Esophagus mucosa (tissue), 1 donor: ENCODE measurements at regions not wholly inside any gene's neighbourhood (a gene's known extent, or its start where the extent isn't known, plus 50 kb on each side); places are given as distances from the start of the nearest gene placed in this dataset.

Experiments
- ATAC-seq: fragments of 200-7000 bp; cut with Tn5 transposase; one replicate; pipeline ENCODE4 v1.9.1; 2020
- donor health status: DM: yes; HTN: yes; CAD: no.

DNA sequence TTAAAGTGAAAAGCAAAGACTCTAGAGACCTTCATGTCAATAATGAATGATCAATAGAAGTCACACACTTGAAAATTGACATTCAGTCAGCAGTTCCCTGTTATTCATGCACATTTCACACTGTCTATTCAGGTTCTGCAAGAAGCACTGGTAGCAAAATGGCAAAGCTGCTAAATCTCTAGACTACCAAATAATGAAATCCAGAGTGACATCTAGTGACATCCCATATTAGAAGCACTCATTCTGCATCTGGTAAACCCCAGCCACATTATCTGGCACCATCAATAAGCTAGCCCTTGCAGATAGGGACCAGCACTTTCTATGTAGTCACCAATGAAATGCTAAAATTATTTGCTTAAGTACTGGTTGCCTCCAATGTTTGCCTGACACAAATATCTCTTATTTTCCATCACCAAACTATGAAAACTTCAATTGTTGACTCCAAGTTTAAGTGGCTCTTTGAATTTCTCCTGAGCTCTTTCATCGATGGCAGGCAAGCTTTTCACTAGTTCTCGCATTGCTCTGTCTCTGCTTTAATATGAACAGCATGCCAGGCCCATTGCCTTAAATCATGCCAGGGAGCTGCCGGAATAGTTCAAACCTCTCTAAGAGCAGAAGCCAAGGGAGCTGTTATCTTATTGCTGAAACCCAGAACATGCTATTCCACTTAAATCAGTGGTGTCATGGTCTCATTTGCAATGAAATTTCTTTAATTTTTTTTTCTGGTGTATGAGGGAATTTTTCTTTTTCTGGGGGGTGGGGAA lies 409.9 kb downstream of the MZT1 start:
- ATAC-seq, result no peak

DNA sequence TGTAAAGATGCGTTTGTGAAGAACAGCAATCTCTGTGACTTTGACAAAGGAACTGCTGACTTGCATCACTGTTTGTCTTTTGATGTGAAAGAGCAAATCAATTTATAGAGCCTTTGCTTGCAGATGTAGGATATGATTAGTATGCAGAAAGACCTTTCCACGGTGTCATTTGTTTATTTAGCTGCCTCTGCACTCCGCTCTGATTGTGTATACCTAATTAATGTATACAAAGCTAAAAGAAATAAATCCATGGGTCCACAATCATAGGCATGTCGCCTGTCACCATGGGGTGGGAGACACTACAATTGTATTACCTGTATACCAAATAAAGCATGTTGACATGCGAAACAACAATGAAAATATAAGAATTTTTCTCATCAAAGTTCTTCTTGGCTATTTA lies 410.7 kb downstream of the MZT1 start:
- no peak for ATAC-seq

DNA sequence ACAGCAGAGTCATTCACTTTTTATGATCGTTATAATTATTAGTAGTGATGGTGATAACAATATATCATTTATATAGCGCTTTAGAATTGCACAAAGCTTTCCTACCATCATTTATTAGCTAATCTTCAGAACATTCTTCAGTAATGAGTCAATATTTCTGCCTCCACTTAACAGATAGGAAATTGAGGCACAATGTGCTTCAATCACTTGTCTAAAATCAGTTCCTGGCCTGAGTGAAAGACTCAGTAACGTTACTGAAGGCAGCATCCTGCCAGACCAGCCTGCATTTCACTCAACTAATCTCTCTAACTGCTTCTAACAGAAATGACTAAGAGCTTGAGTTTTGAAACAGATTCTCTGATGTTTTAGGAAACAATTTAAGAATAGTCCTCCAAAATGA lies 412.1 kb downstream of the MZT1 start:
- no peak for ATAC-seq

DNA sequence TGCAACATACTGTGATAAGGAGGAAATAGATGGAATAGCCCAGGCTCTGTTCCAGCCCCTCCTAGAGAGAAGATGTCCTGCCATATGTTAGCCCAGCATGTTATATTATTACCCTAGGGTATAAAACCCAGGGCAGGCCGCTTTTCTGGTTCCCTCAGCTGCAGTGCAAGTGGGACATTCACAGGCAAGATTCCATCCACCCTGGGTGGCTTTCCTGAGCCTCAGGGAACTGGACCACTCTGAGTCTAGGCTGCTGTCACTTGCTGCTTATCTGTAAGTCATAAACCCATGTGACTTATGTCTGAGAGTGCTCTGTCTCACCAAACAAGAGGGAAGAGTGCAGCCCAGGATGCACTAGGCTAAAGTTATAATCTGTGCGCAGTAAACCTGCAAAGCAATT lies 413.2 kb downstream of the MZT1 start:
- ATAC-seq, result no peak

DNA sequence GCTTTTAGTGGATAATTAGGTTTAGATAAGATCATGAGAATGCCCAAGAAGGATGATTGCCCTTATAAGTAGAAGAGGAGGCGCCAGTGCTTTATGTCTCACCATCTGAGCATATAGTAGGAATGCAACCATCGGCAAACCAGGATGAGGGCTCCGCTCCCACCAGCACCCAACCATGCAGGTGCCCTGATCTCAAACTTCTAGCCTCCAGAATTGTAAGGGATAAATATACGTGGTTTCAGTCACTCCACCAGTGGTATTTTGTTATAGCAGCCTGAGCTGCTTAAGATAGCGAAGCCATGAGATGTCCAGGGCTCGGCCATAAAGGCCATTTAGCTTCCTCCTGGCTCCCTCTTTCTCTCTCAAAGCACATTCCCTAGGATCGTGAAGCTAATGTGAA lies 413.9 kb downstream of the MZT1 start:
- no peak for ATAC-seq

DNA sequence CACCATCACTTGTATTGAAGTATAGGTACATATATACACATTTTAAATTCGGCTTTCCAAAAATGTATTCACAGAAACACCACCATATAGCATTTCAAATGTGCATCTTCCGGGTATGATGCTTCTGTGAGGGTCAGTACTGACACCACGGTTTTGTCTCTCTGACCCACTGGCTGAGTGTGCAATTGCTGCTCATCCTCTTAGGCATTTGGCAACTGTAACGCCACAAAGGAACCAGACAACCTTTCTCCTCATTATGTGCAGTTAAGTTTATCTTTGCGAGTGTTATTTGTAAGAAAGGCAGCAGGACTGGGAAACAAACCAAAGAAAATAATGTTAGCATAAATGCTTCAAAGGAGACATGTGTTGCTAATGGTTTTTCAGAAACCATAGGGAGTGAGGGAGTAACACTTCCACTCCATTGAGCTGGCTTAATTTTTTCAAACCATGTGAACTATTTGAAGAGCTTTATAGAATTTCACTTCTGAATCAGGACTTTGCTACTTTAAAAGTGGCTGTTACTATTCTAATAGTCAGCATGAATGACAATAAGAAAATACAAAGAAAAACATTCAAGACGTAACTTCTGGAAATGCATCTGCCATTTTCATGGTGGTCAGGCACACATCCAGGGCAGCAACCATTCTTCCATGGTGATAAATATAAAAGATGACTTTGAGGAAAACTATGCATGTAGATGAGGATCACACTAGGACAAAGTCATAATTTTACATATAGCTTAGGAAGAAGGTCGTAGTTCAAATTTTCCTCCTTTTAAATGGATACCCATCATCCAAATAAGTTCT lies 423.3 kb downstream of the MZT1 start:
- no peak for ATAC-seq

DNA sequence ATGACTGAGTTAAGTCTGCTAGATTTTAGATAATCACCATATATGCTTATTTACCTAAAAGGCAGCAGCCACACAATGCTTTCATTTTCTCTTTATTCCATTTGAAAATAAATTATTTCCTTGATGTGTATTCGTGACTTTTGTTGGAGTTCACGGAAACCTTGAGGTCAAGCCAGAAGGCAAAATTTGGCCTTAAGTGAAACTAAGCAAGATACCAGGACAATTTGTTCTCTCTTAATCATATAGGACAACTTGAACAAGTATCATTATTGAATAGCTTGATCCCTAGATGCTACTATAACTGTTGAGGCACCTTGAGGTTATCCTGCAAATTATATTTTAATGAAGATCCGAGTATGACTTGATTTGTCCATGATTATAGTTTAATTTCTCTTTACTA lies 429.2 kb upstream of the DACH1 start:
- ATAC-seq, result no peak

DNA sequence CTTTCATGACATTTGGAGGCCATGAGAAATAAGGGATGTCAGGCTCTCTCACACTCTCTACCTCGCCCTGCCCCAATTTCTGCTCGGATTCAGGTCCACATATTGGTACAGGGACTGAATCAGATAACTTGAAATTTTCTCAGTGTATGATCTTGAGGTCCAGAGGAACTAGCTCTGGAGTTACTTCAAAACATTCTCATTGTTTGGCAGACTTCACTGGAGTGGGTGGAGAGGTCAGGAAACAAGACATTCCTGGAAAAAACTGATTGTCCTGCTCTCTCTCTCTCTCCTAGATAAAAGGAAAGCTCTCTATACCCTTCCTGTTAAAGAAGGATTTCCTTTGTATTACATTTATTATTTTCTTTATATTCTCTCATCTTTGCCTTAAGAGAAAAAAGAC lies 428.1 kb upstream of the DACH1 start:
- no peak for ATAC-seq

DNA sequence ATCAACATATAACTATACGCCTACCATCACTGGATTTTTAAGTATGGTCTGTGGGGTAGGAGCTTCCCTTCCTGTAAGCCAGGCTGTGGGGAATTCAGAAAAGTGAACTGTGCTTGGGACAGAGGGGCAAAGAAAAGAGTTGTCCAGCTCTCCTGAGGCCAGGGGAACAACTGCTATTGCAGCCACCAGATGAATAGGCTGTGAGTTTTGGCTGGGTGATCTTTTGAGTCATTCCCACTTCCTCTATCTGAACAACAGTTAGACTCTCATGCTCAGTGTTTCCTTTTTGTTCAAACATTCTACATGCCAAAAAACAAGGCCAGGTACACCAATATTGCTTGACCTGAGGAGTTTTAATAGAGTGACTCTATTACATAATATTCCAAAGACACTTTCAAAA lies 426.2 kb upstream of the DACH1 start:
- no peak for ATAC-seq

DNA sequence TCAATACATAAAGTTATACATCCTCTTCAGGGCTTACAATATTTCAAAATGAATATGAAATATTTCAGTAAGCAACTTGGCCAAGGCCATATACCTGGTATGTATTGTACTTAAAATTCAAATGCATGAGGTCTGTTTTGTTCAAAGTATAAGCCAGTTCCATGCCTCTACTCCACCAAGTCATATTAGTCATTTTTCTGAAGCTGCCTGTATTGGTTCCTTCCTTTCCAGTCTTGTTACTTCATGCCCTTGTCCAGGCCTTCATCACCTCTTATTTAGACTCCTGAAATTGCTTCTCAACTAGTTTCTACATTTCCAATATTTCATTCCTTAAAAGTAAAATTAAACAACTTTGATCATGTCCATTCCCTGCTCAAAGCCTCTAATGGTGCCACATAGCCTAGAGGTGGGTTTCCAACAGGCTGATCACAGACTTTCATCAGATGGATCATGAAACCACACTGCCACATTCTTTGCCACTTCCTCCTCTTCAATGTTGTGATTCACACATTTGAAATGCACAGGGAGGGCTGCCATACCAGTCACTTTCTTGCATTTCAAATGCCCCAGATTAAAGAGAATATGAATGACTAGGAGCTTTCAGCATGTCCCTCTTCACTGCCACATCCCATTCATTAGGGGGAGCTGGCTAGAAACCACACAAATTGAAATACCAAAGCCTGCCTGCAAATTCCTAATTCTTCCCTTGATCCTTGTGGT lies 424.1 kb upstream of the DACH1 start:
- no peak for ATAC-seq

DNA sequence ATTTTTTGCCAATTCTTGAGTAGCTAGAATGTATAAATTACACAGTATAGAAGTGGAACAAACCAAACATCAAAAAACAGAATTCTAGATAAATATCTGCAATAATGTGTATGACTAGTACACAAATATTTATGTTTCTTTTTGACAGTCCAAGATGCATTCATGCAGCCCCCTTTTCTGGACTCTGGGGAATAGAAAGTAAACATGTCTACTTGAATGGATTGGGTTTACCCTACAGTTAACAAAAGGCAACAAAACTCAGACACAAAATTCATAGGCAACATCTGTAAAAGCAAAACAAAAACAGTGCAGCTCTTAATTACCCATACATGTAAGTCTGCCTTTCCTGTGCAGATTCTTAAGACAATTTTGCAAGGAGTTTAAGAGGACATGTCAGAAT lies 419.4 kb upstream of the DACH1 start:
- no peak for ATAC-seq

DNA sequence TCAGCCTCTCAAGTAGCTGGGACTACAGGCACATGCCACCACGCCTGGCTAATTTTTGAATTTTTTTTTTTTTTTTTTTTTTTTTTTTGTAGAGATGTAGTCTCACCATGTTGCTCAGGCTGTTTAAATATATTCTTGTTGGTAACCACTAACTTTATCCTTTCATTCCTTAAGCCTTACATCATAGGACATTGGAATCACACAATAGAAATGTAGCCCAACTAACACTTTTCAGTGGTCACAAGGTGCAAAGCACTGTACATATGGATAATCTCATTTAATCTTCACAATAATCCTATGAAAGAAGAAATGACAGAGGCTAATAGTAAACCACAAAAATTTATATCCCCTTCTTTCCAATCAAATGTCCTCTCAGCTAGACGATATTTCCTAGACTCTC lies 417.8 kb upstream of the DACH1 start:
- ATAC-seq, result no peak

DNA sequence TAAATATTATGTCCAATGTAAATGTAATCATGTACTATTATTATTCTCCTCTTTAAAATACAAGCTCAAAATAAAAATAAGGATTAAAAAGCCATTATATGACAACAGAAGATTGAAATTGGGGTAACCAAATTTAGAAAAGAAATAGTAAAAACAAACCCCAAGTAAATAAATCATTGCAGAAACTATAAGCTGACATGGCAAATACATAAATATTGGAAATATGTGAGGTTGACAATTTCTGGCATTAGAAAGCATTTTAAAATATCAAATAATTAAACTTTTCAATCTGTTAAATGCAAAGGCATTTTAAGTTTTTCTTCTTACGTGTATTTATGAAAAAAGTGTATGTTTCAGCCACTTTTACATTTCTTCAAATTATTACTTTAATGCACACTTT lies 394.7 kb upstream of the DACH1 start:
- ATAC-seq, result no peak

DNA sequence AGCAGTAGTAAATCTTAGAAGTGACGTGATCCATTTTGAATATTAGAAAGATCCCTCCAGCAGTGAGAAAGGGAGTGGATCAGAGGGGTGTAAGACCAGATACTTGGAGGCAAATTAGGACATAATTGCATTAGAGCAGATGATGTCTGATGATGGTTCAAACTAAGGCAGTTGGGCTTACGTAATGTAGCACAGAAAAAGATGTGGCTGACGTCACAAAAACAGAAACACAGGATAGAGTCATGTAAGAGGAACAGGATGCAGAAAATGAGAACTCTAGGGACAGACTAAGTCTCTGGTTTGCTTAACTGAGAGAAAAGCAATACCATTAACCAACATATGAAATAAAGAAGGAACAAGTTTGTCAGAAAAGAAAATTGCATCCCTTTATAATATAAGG lies 392.5 kb upstream of the DACH1 start:
- ATAC-seq, result no peak

DNA sequence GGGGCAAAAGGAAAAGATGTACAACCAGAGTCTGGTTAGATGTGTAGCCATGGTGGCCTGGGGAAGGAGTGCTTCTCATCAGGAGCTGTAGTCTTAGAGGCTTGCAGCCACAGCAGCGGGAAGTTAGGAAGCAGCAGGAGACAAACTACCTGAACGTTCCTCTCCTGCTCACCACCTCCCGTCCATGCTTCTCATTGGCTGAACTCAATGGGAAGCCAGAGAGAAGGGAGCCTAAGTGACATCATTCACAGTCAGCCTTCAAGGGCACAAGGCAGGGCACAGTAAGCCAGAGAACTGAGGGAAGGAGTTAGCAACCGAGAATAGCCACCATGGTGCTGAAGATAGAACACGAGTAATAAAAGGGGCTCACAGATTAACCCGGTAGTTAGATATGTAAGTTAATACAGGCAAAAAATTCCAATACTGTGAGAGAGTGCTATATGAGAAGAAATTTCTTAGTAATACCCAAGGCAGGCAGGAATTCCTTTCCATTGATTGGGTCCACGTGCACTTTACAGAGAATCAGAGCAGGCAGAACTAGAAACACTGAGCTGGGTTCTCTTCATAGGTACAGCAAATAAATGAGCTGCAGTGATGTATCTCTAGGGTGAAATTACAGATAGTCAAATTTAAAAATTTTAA lies 391.5 kb upstream of the DACH1 start:
- no peak for ATAC-seq

DNA sequence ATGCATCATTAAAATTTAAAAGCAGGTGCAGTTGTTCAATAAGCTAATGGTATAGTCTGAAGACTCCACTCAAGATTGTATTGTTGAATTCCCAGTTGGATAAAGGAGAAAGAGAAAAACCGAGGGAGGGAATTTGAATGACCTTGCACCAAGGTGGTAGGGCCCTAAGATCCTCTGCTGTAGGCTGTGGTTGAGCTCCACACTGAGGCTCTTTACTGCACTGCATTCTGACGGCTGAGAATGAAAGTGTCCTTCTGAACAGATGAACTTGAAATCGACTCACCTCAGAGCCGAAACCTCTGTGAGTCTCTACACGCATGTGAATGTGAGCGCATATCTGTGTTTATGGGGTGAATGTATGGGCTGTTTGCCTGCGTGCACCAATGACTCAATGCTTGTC lies 388.9 kb upstream of the DACH1 start:
- peak; percentile 74 for ATAC-seq

DNA sequence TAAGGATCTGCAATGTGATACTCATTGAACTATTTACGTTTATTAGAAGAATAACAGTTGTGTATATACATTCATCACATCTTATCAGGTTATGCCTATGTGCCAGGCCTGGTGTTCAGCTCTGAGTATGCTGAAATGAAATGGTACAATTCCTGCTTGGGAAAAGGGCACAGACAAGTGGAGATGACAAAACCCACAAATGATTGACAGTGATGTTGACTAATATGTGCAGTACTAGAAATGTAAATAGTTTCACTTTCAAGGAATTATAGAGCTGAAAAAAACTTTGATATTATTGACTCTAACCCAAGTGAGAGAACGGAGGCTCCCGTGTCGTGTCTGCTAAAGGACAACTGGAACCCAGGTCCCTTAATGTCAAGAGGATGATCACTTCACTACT lies 386.8 kb upstream of the DACH1 start:
- ATAC-seq, result no peak

DNA sequence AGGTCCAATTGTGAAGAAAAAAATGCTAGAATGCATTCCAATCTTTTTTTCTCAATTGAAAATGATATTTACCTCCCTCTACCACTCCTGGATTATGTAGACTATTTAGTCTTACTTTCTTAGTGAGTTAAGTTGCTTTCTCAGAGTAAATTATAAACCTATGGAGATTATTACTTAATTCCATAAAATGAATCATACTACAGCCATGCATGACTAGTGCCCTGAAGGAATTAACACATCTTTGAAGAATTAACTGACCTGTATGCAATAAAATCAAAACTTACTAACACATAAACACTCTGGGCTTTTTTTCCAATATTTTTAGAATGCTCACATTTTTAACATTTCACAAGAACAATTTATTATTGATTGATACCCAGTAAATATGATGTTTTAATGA lies 379.4 kb upstream of the DACH1 start:
- ATAC-seq, result peak; percentile 47

DNA sequence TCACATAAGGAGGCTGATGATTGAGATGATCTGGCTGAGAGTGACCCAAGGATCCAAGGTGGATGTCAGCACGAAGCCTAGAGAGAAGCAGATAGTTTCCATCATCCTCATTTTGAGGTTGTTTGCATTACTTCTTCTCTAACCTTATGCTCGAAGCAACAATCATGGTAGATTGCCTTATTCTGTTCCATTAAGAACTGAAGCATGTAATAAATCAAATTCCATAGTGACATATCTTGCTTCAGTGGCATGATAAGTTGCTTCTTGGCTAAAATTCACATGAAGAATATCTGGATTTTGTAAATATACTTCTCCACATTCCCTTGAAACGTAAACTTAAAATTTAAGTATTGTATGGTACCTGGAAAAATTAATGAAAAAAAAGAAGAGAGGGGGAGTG lies 377.8 kb upstream of the DACH1 start:
- ATAC-seq, result no peak

DNA sequence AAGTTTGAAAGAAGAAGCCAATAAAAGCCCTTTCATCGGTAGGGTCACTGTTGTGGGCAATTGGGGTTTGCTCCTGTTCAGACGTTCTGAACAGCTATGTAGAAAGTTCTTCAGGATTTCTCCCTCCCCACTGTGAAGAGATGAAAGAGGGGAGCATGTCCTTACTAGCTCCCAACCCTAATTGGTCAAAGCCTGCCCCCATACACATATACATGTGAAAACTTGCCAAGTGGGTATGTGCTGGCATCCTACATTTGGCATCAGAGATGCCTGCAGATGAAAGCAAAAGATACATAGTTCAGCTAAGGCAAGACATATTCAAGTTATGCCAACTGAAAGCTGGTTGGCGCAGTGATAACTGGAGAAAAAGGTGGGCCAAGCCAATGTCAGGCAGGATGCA lies 363.1 kb upstream of the DACH1 start:
- ATAC-seq, result no peak

DNA sequence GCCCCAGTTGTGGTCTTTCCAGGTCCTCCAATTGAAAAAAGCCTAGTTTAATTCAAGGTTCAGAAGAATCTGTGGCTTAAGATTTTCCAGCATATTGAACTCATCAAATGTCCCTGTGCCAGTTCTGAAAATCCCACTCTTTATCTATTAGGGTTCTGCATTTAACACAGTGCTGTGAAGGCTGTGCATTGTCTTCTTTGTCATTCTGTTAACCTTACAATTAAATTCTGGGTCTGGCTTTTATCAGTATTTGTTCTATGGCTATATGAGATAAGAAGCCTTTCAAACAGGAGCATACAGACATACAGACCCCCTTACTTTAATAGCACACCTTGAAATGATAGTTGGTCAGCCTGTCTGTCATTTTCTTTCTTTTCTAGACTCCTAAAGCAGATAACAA lies 362.1 kb upstream of the DACH1 start:
- no peak for ATAC-seq

DNA sequence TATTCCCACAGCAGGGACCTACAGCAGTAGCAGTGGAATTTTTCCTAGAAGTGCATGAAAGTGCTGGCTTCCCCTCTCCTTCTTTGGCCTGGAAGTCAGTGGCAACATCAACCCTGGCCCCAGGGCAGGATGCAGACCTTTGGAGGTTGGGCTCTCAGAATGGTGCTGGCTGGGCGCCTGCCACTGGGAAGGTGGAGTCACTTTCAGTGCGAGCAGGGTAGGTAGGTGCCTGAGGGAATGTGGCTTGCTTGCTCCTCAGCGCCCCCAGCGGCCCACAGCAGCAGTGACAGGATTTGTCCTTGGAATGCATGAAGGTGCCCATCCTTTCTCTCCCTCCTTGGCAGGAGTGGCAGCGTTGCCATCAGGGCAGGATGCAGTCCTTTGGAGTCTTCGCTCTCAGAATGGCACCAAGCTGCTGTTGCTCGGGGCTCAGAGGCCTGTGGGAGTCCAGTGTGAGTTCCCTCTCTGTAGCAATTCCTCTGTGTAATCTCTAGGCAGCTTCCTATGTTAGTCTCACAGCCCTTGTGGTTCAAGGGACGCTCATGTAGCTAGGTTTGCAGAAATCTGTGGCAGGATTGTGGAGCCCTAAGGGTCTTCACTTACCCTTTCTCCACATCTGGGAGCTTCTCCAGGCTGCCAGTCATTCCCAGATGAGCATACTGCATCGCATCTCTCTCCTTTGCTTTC lies 354.4 kb upstream of the DACH1 start:
- peak; percentile 88 for ATAC-seq

DNA sequence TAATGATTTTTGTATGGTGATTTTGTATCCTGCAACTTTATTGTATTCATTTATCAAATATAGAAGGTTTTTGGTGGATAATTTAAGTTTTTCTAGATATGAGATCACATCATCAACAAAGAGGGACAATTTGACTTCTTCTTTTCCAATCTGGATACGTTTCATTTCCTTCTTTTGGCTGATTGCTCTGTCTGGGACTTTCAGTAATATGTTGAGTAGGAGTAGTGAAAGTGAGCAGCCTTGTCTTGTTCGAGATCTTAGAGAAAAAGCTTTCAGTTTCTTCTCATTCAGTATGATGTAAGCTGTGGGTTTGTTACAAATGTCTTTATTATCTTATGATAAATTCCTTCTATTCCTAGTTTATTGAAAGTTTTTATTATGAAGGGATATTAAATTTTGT lies 352.0 kb upstream of the DACH1 start:
- no peak for ATAC-seq
